ENCODE measurements at regions not wholly inside any gene's neighbourhood (a gene's known extent, or its start where the extent isn't known, plus 50 kb on each side); places are given as distances from the start of the nearest gene placed in this dataset.

GRCh38 chr15:39172380-39173281 lies 408.2 kb upstream of the THBS1 start:
- peak overlapping the region; percentile 19 for H3K27ac ChIP-seq
- no peaks in the 10 kb centered on the region for H3K27me3 ChIP-seq
- peaks cover 25% of the 10 kb centered on the region for H3K4me1 ChIP-seq
- no peak for TF ChIP-seq CTCF (IDR thresholded peaks at IDR 0.05)
- TF ChIP-seq POLR2AphosphoS5 (IDR thresholded peaks at IDR 0.05; ENCODE audit: insufficient read depth in 1 of 2, low read depth in 1 of 2), result peak in 1 of 2 donors; percentile 36
- intact Hi-C loops (cut with DNase I), result loop anchor here (2.0 kb wide), 1 partner anchor 408 kb away; the partner anchor contains the start of gene THBS1
- H3K36me3 ChIP-seq, result no peaks in the 10 kb centered on the region
- H3K4me3 ChIP-seq, result peak overlapping the region in 1 of 2 donors; percentile 4
- DNase-seq (ENCODE audit: extremely low spot score in 2 of 2), result no peak
- H3K9me3 ChIP-seq, result no peaks in the 10 kb centered on the region

- Histone ChIP-seq H3K36me3 (no peaks in the 10 kb centered on the region), H3K27ac (no peak overlapping the region), H3K9me3 (no peaks in the 10 kb centered on the region), H3K4me3 (no peak overlapping the region), H3K27me3 (no peaks in the 10 kb centered on the region), H3K4me1 (peaks cover 30% of the 10 kb centered on the region)
- TF ChIP-seq POLR2AphosphoS5 (IDR thresholded peaks at IDR 0.05; ENCODE audit: insufficient read depth in 1 of 2, low read depth in 1 of 2), result no peak
- no peak for TF ChIP-seq CTCF (IDR thresholded peaks at IDR 0.05)
- no peak for TF ChIP-seq POLR2A (IDR thresholded peaks at IDR 0.05)
- DNase-seq (ENCODE audit: extremely low spot score in 2 of 2), result no peak
- intact Hi-C loops (cut with DNase I), result loop anchor here (2.0 kb wide), 1 partner anchor 407 kb away; the partner anchor contains the start of gene THBS1
Measured at GRCh38 chr15:39173426-39173825, 407.5 kb upstream of the THBS1 start.

- H3K27ac ChIP-seq, result no peak overlapping the region
- TF ChIP-seq POLR2A (IDR thresholded peaks at IDR 0.05), result no peak
- TF ChIP-seq CTCF (IDR thresholded peaks at IDR 0.05), result no peak
- no peak for TF ChIP-seq POLR2AphosphoS5 (IDR thresholded peaks at IDR 0.05; ENCODE audit: insufficient read depth in 1 of 2, low read depth in 1 of 2)
- H3K9me3 ChIP-seq, result no peaks in the 10 kb centered on the region
- no peaks in the 10 kb centered on the region for H3K27me3 ChIP-seq
- H3K4me3 ChIP-seq, result no peak overlapping the region
- intact Hi-C loops (cut with DNase I), result no loop called here
- no peaks in the 10 kb centered on the region for H3K36me3 ChIP-seq
- peaks cover 36% of the 10 kb centered on the region for H3K4me1 ChIP-seq
- DNase-seq (ENCODE audit: extremely low spot score in 2 of 2), result no peak
Measured at GRCh38 chr15:39174332-39174731, 406.5 kb upstream of the THBS1 start.

- no peak for DNase-seq (ENCODE audit: extremely low spot score in 2 of 2)
- TF ChIP-seq POLR2A (IDR thresholded peaks at IDR 0.05) (no peak), POLR2AphosphoS5 (IDR thresholded peaks at IDR 0.05; ENCODE audit: insufficient read depth in 1 of 2, low read depth in 1 of 2) (no peak)
- no peak overlapping the region for H3K4me3 ChIP-seq
- H3K27me3 ChIP-seq, result no peaks in the 10 kb centered on the region
- no peaks in the 10 kb centered on the region for H3K9me3 ChIP-seq
- H3K27ac ChIP-seq, result no peak overlapping the region
- no peaks in the 10 kb centered on the region for H3K36me3 ChIP-seq
- intact Hi-C loops (cut with DNase I), result no loop called here
- peaks cover 49% of the 10 kb centered on the region for H3K4me1 ChIP-seq
Measured at GRCh38 chr15:39176030-39176429, 404.8 kb upstream of the THBS1 start.

GRCh38 chr15:39177561-39177960 lies 403.3 kb upstream of the THBS1 start:
- Histone ChIP-seq H3K4me1 (peaks cover 53% of the 10 kb centered on the region), H3K27me3 (no peaks in the 10 kb centered on the region), H3K27ac (no peak overlapping the region), H3K36me3 (no peaks in the 10 kb centered on the region), H3K4me3 (no peak overlapping the region), H3K9me3 (no peaks in the 10 kb centered on the region)
- DNase-seq (ENCODE audit: extremely low spot score in 2 of 2), result no peak
- TF ChIP-seq POLR2AphosphoS5 (IDR thresholded peaks at IDR 0.05; ENCODE audit: insufficient read depth in 1 of 2, low read depth in 1 of 2), result no peak
- TF ChIP-seq POLR2A (IDR thresholded peaks at IDR 0.05), result no peak
- TF ChIP-seq CTCF (IDR thresholded peaks at IDR 0.05), result no peak
- intact Hi-C loops (cut with DNase I), result no loop called here

Measured in vagina (tissue), 2 donors.